Sigmoid colon (tissue), 6 donors: ENCODE measurements at regions not wholly inside any gene's neighbourhood (a gene's known extent, or its start where the extent isn't known, plus 50 kb on each side); places are given as distances from the start of the nearest gene placed in this dataset.
A peak's percentile ranks its signal among the peaks of the same experiment; 100 is the strongest.

Experiments
- DNase-seq: peaks from one replicate; pipeline ENCODE4 v3.0.0-alpha.2; 2019
- H3K27ac ChIP-seq, 4 donors: fragments of 200-600 bp; sonication (generic); one replicate each; pipeline ENCODE4 v1.5.1; 2016 to 2019; ENCODE audit warnings: mild to moderate bottlenecking in 1 of 4
- H3K27me3 ChIP-seq, 3 donors: fragments of 200-600 bp; sonication (generic); one replicate each; pipeline ENCODE4 v1.5.1; 2019; ENCODE audit warnings: mild to moderate bottlenecking in 1 of 3
- H3K36me3 ChIP-seq, 4 donors: fragments of 200-600 bp; sonication (generic); one replicate each; pipeline ENCODE4 v1.5.1; 2016 to 2019
- H3K4me1 ChIP-seq, 4 donors: fragments of 200-600 bp; sonication (generic); one replicate each; pipeline ENCODE4 v1.5.1; 2017 to 2019
- H3K4me3 ChIP-seq, 4 donors: fragments of 200-600 bp; sonication (generic); one replicate each; pipeline ENCODE4 v1.5.1; 2017 to 2019; ENCODE audit warnings: mild to moderate bottlenecking in 2 of 4, moderate library complexity in 1 of 4
- H3K9me3 ChIP-seq, 4 donors: fragments of 200-600 bp in 3 of 4; sonication (generic) in 3 of 4; one replicate each; pipeline versions ENCODE4 v1.5.1 to v1.6.1; 2013 to 2019
- EP300 ChIP-seq, 4 donors: sonication (generic); formaldehyde crosslinking; IDR thresholded peaks; one replicate each; pipeline ENCODE4 v1.6.1; 2017; ENCODE audit warnings: antibody characterized with exemption in 4 of 4
- POLR2A ChIP-seq, 2 donors: fragments of 450-650 bp; IDR thresholded peaks; one replicate each; pipeline ENCODE4 v1.6.1; 2016; ENCODE audit warnings: antibody characterized with exemption in 2 of 2, mild to moderate bottlenecking in 2 of 2, moderate library complexity in 2 of 2
- POLR2AphosphoS5 ChIP-seq, 4 donors: sonication (generic); formaldehyde crosslinking; IDR thresholded peaks; one replicate each; pipeline ENCODE4 v1.6.1; 2017; ENCODE audit warnings: antibody characterized with exemption in 4 of 4
- WGBS, 2 donors: extraction: QIAGEN DNeasy Blood & Tissue Kit; methylation state at CpG; one replicate each; pipeline ENCODE4 v1.1.7; 2013; 5-methylcytosine and 5-hydroxymethylcytosine counted together
- intact Hi-C: fragments of 100-400 bp; cut with DNase I; formaldehyde crosslinking; loops from one replicate; pipeline ENCODE4 v1.15.1; 2023
- TF ChIP-seq, protein P1 (sequence below), 4 experiments: fragments of 450-650 bp in 3 of 4; fragments of 200-600 bp in 1 of 4; IDR thresholded peaks; one replicate each; pipeline ENCODE4 v1.5.1; 2016 to 2019; ENCODE audit warnings: antibody characterized with exemption in 4 of 4, mild to moderate bottlenecking in 3 of 4, moderate library complexity in 2 of 4
- donor health status: healthy with polysubstance abuse.
- donor health status: healthy.

DNA sequence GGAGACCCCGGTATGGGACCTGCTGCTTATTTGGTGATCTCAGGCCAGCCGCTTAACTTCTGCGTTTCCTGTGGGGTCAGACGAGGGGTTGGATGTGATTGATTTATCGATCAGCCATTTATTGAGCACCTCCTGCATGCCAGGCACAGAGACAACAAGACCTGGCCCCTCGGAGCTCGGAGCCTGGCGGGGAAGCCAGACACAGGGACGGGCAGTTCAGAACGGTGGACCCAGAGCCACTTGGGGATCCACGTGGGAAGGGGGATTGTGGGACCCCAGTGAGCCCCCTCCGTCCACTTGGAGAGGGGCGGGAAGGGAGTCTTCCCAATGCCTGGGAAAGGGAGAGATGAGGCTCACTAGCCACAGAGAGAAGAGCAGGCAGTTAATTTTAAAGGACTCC is 84.7 kb upstream of the CIBAR2 start:
- no peaks in the 10 kb centered on the region for H3K36me3 ChIP-seq
- peaks cover 2 to 92% (median 82%) of the 10 kb centered on the region in 4 donors for H3K4me1 ChIP-seq
- 85 to 87% methylated on average over 13 of the region's 13 CpGs for WGBS, 2 donors
- H3K9me3 ChIP-seq = no peaks in the 10 kb centered on the region
- H3K27me3 ChIP-seq = no peaks in the 10 kb centered on the region
- intact Hi-C loops = no loop called here
- TF ChIP-seq POLR2AphosphoS5 (IDR thresholded peaks at IDR 0.05) = no peak
- no peak for TF ChIP-seq EP300 (IDR thresholded peaks at IDR 0.05)
- TF ChIP-seq POLR2A (IDR thresholded peaks at IDR 0.05) = no peak
- TF ChIP-seq, protein P1, sequence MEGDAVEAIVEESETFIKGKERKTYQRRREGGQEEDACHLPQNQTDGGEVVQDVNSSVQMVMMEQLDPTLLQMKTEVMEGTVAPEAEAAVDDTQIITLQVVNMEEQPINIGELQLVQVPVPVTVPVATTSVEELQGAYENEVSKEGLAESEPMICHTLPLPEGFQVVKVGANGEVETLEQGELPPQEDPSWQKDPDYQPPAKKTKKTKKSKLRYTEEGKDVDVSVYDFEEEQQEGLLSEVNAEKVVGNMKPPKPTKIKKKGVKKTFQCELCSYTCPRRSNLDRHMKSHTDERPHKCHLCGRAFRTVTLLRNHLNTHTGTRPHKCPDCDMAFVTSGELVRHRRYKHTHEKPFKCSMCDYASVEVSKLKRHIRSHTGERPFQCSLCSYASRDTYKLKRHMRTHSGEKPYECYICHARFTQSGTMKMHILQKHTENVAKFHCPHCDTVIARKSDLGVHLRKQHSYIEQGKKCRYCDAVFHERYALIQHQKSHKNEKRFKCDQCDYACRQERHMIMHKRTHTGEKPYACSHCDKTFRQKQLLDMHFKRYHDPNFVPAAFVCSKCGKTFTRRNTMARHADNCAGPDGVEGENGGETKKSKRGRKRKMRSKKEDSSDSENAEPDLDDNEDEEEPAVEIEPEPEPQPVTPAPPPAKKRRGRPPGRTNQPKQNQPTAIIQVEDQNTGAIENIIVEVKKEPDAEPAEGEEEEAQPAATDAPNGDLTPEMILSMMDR (IDR thresholded peaks at IDR 0.05) = no peak
- H3K4me3 ChIP-seq = no peak overlapping the region
- no peak for DNase-seq
- peak overlapping the region; percentile 78 to 86 (median 80) for H3K27ac ChIP-seq

DNA sequence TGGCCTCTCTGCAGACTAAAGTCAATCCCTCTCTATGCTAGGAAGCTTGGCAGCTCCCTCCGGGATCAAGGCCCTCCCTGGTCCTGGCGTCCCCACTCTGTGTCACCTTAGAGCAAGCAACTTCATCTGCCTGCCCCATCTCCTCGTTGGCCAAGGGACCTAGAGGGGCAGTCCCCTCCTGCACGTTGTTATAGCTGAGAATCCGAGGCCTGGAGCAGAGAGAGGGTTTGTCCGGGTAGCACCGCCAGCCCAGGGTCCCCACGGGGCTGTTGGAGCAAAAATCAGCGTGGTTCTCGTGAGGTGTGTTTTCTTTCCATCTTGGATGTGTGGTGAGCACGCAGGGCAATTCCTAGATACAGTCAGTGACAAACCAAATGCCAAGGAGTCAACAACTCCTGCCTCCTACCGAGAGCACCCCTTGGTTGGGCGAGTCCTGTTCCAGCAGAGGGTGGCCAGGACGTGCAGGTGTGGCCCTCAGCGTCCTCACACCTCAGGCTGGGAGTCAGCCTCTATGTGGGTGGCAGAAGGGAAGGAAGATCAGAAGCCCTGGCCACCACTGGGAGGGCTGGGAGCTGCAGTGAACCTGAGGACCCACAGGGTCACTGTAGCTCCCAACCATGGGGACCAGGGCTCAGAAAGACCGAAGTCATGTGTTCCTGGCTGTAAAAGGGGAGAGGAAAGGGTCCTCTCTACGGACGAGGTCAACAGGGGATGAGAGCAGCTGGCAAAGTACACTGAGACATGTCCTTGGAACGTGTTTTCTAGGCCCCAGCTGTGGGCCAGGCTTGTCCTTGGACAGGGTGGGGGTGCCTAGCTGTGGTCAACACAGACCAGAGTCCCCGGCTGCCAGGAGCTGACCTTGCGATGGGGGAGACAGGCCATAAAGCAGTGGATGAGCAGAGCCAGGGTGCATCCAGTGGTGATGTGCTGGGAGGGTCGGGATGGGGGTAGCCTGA is 85.6 kb upstream of the CIBAR2 start:
- H3K27ac ChIP-seq = peak overlapping the region; percentile 78 to 86 (median 80)
- H3K27me3 ChIP-seq = no peaks in the 10 kb centered on the region
- 82 to 83% methylated on average over 22 of the region's 22 CpGs for WGBS, 2 donors
- H3K9me3 ChIP-seq = no peaks in the 10 kb centered on the region
- intact Hi-C loops = no loop called here
- TF ChIP-seq POLR2AphosphoS5 (IDR thresholded peaks at IDR 0.05) (no peak), POLR2A (IDR thresholded peaks at IDR 0.05) (no peak), EP300 (IDR thresholded peaks at IDR 0.05) (no peak)
- TF ChIP-seq, protein P1 (IDR thresholded peaks at IDR 0.05) = no peak
- H3K4me1 ChIP-seq = peaks cover 2 to 94% (median 85%) of the 10 kb centered on the region in 4 donors
- H3K36me3 ChIP-seq = no peaks in the 10 kb centered on the region
- H3K4me3 ChIP-seq = no peak overlapping the region
- DNase-seq = no peak

DNA sequence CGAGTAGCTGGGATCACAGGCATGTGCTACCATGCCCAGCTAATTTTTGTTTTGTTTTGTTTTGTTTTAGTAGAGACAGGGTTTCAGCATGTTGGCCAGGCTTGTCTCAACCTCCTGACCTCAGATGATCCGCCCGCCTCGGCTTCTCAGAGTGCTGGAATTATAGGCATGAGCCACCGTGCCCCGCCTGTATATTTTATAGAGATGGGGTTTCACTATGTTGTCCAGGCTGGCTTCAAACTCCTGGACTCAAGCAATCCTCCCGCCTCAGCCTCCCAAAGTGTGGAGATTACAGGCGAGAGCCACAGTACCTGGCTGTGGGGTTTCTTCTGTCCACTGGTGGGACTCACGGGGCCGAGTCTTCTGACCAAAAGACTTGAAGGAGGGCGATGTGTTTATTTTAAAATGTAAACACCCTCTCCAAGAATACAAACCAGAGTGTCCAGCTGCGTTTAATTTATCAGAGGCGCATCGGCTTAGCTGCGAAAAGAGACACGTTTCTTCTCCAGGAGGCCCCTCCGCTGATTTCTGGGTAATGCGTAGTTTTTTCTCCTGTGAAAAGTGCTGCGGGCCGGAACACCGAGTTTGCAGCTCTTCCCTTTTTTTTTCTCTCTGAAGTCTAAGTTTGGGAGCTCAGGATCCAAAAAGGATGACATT is 86.9 kb upstream of the CIBAR2 start:
- Histone ChIP-seq H3K4me3 (no peak overlapping the region), H3K4me1 (peaks cover 2 to 94% (median 86%) of the 10 kb centered on the region in 4 donors), H3K27ac (peak overlapping the region in 3 of 4 donors; percentile 9 to 86 (median 81)), H3K9me3 (no peaks in the 10 kb centered on the region), H3K27me3 (no peaks in the 10 kb centered on the region), H3K36me3 (no peaks in the 10 kb centered on the region)
- TF ChIP-seq POLR2A (IDR thresholded peaks at IDR 0.05) = no peak
- TF ChIP-seq, protein P1 (IDR thresholded peaks at IDR 0.05) = no peak
- TF ChIP-seq EP300 (IDR thresholded peaks at IDR 0.05) = no peak
- no peak for TF ChIP-seq POLR2AphosphoS5 (IDR thresholded peaks at IDR 0.05)
- WGBS, 2 donors = 66 to 77% methylated on average over 21 of the region's 21 CpGs
- intact Hi-C loops = no loop called here
- no peak for DNase-seq

DNA sequence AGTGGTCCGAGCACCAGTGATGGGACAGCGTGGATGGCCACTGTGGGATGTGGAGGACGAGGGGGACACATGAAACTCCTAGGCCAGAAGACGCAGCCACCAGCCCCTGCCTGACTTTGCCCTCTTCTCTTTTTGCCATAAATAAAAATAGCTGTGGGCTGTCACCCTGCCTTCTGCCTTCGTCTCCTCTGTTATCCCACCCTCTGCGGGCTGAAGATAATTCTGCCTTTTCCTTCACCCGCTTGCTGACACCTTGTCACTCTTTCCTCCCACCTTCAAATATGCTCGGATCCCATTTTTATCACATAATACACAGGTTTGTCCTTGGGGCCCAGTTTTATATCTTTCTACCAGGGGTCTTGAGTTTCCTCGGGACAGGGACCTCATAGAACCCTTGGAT is 87.6 kb upstream of the CIBAR2 start:
- peaks cover 2 to 98% (median 87%) of the 10 kb centered on the region in 4 donors for H3K4me1 ChIP-seq
- TF ChIP-seq POLR2A (IDR thresholded peaks at IDR 0.05) = no peak

More for the DNA sequence above, 87.6 kb upstream of the CIBAR2 start:
- intact Hi-C loops = loop anchor here (5.0 kb wide), 3 partner anchors 33 to 63 kb away; no protein-coding TSS in a partner anchor
- H3K9me3 ChIP-seq = no peaks in the 10 kb centered on the region
- DNase-seq = no peak
- peak overlapping the region in 2 of 4 donors; percentile 9 to 86 for H3K27ac ChIP-seq
- 81 to 91% methylated on average over 9 of the region's 9 CpGs for WGBS, 2 donors
- no peak overlapping the region for H3K4me3 ChIP-seq
- no peaks in the 10 kb centered on the region for H3K27me3 ChIP-seq
- no peaks in the 10 kb centered on the region for H3K36me3 ChIP-seq
